ENCODE measurements at regions not wholly inside any gene's neighbourhood (a gene's known extent, or its start where the extent isn't known, plus 50 kb on each side); places are given as distances from the start of the nearest gene placed in this dataset.

DNA sequence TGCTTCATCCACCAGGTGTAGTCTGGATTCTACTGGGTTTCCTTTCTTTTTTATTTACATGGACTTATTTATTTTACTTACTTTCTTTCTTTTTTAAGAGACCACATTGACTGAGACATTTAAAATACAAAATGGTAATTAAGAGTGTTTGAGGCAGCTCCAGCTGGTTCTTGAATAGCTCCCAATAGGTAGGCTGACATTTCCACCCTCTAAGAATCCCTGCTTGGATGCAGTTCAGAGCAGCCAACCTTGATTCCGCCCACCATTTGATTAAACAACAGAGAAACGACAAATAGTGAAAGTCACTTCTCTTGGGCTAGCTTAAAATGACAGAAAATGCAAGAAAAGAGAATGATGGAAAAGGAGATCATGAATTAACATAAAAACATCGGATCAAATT lies 270.5 kb downstream of the TUSC7 start:
- in situ Hi-C loops (cut with HindIII; ENCODE audit: low sequenced_read_pairs): no loop called here
- TF ChIP-seq, protein P1, sequence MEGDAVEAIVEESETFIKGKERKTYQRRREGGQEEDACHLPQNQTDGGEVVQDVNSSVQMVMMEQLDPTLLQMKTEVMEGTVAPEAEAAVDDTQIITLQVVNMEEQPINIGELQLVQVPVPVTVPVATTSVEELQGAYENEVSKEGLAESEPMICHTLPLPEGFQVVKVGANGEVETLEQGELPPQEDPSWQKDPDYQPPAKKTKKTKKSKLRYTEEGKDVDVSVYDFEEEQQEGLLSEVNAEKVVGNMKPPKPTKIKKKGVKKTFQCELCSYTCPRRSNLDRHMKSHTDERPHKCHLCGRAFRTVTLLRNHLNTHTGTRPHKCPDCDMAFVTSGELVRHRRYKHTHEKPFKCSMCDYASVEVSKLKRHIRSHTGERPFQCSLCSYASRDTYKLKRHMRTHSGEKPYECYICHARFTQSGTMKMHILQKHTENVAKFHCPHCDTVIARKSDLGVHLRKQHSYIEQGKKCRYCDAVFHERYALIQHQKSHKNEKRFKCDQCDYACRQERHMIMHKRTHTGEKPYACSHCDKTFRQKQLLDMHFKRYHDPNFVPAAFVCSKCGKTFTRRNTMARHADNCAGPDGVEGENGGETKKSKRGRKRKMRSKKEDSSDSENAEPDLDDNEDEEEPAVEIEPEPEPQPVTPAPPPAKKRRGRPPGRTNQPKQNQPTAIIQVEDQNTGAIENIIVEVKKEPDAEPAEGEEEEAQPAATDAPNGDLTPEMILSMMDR (IDR thresholded peaks at IDR 0.05; ENCODE audit: low read depth, low read length): no peak
- DNase-seq (ENCODE audit: low read depth, low spot score): no peak
- no peak overlapping the region for H3K4me3 ChIP-seq (ENCODE audit: low read depth, low read length)

DNA sequence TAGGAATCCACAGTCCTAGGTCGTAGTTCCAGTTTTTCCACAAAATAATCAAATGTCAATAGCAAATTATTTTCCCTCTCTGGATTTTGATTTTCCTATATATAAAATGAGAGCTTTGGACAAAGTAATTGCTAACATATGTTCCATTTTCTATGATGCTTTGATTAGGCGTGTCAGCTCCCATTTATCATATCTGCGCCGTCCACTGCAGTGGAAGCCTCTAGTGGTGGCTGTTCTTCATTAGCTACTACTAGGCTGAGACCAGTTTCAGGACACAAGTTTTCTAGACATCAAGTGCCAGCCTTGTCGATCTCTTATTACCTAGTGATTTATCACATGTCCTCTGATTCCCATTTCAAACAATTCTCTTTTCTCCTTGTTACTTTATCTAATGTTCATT lies 271.5 kb downstream of the TUSC7 start:
- DNase-seq (ENCODE audit: low read depth, low spot score): no peak
- in situ Hi-C loops (cut with HindIII; ENCODE audit: low sequenced_read_pairs): no loop called here

DNA sequence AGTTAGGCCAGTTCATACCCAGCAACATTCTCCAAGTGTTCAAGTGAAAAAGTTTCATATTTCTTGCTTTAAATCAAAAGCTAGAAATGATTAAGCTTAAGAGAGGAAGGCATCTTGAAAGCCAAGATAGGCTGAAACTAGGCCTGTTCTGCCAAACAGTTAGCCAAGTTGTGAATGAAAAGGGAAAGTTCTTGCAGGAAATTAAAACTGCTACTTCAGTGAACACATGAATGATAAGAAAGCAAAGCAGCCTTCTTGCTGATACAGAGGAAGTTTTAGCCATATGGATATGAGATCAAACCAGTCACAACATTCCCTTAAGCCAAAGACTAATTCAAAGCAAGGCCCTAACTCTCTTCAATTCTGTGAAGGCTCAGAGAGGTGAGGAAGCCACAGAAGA lies 274.7 kb downstream of the TUSC7 start:
- TF ChIP-seq, protein P1 (IDR thresholded peaks at IDR 0.05; ENCODE audit: low read depth, low read length): no peak
- no peak overlapping the region for H3K4me3 ChIP-seq (ENCODE audit: low read depth, low read length)
- in situ Hi-C loops (cut with HindIII; ENCODE audit: low sequenced_read_pairs): no loop called here
- no peak for DNase-seq (ENCODE audit: low read depth, low spot score)

More for the DNA sequence above, 271.5 kb downstream of the TUSC7 start:
- H3K4me3 ChIP-seq (ENCODE audit: low read depth, low read length): no peak overlapping the region
- TF ChIP-seq, protein P1 (IDR thresholded peaks at IDR 0.05; ENCODE audit: low read depth, low read length): no peak

DNA sequence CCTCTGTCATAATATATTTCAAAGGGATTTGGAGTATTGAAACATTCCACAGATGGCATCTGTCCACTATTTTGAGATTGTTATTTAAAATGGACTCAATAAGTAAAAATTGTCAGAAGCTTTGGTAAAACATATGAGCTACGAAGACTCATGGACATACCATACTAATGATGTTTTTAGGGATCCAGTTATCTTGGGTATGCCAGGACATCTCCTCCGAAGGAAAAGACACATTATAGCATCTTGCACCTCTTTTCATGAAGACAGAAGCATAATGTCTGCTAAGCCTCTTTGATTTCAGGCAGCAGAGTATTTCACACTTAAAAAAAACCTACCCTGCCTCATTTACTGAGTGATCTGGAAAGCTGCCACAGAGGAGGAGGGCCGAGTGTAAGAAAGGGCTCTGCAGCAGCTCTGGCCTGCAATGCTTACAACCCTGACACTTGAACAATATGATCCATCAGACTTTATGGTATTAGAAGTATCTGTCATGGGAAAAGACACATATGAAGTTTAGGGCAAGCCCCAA lies 284.8 kb downstream of the TUSC7 start:
- no peak overlapping the region for H3K4me3 ChIP-seq (ENCODE audit: low read depth, low read length)
- DNase-seq (ENCODE audit: low read depth, low spot score): no peak
- in situ Hi-C loops (cut with HindIII; ENCODE audit: low sequenced_read_pairs): no loop called here
- TF ChIP-seq, protein P1 (IDR thresholded peaks at IDR 0.05; ENCODE audit: low read depth, low read length): no peak

DNA sequence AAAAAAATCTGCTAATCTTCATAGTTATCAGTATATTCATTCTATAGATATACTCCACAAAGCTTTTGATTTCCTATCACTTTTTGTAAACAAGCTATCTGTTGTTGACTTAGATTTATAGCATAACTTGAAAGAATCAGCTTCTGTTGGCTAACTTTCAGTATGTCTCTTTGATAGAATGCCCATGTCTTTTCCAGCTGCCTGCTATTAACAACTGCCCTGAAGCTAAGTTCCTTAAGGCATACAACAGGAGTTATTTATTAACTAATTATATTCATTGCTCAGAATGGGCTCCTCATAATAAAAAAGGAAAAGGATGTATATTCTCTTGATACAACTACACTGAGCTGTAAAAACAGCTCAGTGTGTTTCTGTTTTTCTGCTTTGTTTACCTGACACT lies 293.9 kb downstream of the TUSC7 start:
- no peak for DNase-seq (ENCODE audit: low read depth, low spot score)
- in situ Hi-C loops (cut with HindIII; ENCODE audit: low sequenced_read_pairs): no loop called here
- TF ChIP-seq, protein P1 (IDR thresholded peaks at IDR 0.05; ENCODE audit: low read depth, low read length): no peak
- no peak overlapping the region for H3K4me3 ChIP-seq (ENCODE audit: low read depth, low read length)

DNA sequence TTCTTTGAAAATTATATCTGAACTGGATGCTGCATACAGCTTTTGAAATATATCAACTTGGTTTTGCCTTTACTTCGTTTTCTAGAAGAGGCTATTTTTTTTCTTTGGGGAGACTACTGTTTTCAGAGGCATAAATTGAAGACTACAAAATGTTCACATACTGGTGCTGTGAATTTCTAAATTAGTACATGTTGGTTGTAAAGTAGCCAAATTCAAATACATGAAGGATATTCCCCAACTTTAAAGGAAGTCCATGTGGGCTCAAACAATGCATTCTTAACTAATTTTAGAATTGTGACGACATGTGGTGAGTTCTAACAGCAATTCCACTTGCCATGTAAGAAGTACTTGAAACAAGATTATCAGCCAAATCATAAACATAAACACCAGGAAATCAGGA lies 295.7 kb downstream of the TUSC7 start:
- no peak for DNase-seq (ENCODE audit: low read depth, low spot score)
- TF ChIP-seq, protein P1 (IDR thresholded peaks at IDR 0.05; ENCODE audit: low read depth, low read length): no peak
- no peak overlapping the region for H3K4me3 ChIP-seq (ENCODE audit: low read depth, low read length)
- in situ Hi-C loops (cut with HindIII; ENCODE audit: low sequenced_read_pairs): no loop called here

Data from astrocyte of the spinal cord (primary cell).